CMK (cell line): ENCODE measurements at regions not wholly inside any gene's neighbourhood (a gene's known extent, or its start where the extent isn't known, plus 50 kb on each side); places are given as distances from the start of the nearest gene placed in this dataset.
A peak's percentile ranks its signal among the peaks of the same experiment; 100 is the strongest.
"Not testable (repeated sequence)": the region's sequence is repeated elsewhere in the genome, so short reads cannot be mapped to it uniquely, and the experiment has no call there.

Experiments
- DNase-seq: peaks from one replicate; pipeline ENCODE4 v3.0.0-alpha.2; 2010; ENCODE audit warnings: low read depth

- DNase-seq = no peak
Observed at GRCh38 chr13:61358599-61358998, 57.0 kb downstream of the PCDH20 start.

- no peak for DNase-seq
Observed at GRCh38 chr13:61350341-61350740, 65.3 kb downstream of the PCDH20 start.

DNA sequence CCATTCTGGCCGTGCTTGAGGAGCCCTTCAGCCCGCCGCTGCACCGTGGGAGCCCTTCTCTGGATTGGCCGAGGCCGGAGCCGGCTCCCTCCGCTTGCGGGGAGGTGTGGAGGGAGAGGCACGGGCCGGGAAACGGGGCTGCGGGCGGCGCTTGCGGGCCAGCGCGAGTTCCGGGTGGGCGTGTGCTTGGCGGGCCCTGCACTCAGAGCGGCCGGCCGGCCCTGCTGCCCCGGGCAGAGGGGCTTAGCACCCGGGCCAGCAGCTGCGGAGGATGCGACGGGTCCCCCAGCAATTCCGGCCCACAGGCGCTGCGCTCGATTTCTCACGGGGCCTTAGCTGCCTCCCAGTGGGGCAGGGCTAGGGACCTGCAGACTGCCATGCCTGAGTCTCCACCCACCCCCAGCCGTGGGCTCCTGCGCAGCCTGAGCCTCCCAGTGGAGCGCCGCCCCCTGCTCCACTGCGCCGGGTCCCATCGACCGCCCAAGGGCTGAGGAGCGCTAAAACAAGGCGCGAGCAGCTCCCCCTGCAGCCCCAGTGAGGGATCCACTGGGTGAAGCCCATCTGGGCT lies 76.5 kb downstream of the PCDH20 start:
- DNase-seq = no peak

DNA sequence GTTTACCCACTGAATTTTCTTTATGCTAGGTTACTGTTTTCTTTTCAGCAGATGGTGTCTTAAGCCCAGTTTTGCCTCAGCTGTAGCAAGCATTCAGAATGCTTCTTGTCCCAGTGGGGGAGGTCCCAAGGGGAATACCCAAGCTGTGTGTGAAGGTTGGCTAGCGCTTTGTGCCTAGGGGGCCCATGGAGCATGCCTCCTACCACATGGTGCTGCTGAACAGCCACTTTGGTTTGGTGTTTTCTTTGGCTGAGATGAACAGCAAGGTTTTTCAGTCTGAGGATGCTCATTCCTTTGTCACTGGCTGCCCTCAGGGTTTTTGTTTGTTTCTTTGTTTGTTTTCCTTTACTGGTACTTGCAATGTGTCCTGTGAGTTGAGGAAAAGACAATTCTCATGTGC lies 99.0 kb downstream of the PCDH20 start:
- DNase-seq = no peak

GRCh38 chr13:61294467-61295191 lies 121.0 kb downstream of the PCDH20 start:
- no peak for DNase-seq

GRCh38 chr13:61286148-61286745 lies 129.4 kb downstream of the PCDH20 start:
- DNase-seq = peak; percentile 59

GRCh38 chr13:61277586-61278276 lies 137.9 kb downstream of the PCDH20 start:
- no peak for DNase-seq

DNA sequence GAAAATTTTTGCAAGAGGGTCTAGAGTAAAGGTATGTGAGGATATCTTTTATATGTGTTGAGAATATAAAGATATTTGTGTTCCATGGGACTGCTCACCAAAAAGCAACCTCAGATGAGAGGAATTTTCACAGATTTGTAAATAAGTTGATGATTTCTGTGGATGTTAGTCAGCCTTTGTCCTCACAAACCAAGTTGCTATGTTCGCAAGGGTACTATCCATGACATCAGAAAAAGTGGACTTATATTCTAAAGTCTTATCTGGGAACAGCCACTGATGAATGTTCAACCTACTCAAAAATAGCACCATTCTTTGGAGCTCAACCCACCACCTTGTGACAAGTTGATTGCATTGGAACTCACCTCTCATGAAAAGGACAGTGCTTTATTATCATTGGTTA lies 138.6 kb downstream of the PCDH20 start:
- DNase-seq = no peak

GRCh38 chr13:61276401-61276800 lies 139.2 kb downstream of the PCDH20 start:
- no peak for DNase-seq

DNA sequence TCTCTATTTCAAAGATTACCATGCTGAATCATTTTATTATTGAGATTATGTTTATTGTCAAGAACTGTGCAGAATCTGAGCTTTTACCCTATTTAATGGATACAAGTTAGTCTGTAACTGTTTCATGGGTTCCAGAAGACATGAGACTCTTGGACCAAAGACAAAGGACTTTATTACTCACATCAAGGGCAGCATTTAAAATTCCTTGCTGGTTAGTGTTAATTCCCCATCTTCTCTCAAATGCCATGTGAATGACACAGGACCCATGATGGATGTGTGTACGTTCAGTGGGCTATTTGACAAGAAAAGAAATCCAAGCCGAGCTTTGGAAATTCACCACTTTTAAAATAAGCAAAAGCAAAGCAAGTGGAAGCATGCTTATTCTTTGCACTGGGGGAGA lies 139.9 kb downstream of the PCDH20 start:
- DNase-seq = no peak

GRCh38 chr13:61275251-61275650 lies 140.4 kb downstream of the PCDH20 start:
- no peak for DNase-seq

GRCh38 chr13:61266896-61267295 lies 148.8 kb downstream of the PCDH20 start:
- DNase-seq = not testable (repeated sequence)

GRCh38 chr13:61261746-61262472 lies 153.7 kb downstream of the PCDH20 start:
- DNase-seq = no peak

DNA sequence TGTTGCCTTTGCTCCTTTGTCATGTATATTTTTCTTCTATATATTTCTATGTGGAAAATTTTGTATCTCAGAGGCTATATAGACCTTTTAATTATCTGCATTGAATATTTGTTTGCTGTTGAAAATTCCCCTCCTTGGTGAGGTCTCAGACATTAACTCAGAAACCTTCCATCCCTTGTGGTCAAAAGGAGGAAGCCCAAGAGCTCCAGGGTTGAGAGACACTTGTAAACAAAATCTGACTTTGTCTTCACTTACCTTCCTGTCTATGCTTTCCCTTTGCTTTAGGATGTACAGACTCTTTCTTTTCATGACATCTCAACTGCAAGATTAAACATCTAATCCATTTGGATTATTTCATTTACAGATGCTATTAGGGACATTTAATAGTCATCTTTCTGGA lies 157.5 kb downstream of the PCDH20 start:
- DNase-seq = no peak

DNA sequence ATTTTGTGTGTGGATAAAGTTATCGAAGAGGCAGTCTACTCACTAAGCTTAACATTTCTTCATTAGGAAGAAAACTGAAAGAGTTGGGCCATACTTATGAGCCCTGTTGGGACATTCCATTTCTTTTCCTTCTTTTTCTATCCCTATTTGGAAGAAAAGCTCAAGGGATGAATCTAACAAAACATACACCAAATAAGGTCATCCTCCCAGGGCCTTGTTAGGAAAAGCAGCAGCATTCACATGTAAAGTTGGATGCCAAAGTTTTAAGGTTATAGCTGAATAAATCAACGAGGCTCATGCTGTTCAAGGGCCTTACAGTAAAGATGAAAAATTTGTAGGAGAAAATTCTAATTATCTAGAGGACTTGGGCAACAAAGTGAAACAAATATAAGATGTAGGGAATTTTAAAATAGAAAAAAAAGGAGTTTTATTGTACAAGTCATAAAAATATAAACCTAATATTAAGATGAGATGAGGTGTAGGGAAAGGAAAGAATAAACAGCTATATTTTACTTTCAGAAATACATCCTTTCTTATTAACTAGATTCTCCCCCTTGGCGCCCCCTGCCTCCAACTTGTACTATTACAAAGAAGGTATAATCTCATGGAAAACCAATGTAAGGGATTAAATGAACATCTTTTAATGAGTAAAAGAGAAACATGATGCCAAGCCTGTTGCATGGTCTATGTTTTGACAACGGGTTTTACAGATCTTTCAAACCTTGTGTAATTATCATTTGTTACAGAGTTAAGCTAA lies 160.4 kb downstream of the PCDH20 start:
- DNase-seq = no peak

- no peak for DNase-seq
Observed at GRCh38 chr13:61253105-61253877, 162.4 kb downstream of the PCDH20 start.

GRCh38 chr13:61252213-61252612 lies 163.4 kb downstream of the PCDH20 start:
- DNase-seq = no peak

- no peak for DNase-seq
Observed at GRCh38 chr13:61247149-61247936, 168.3 kb downstream of the PCDH20 start.

GRCh38 chr13:61246351-61246750 lies 169.3 kb downstream of the PCDH20 start:
- no peak for DNase-seq

GRCh38 chr13:61215601-61216000 lies 200.0 kb downstream of the PCDH20 start:
- DNase-seq = no peak
